Small intestine (tissue), 7 donors: ENCODE measurements at regions not wholly inside any gene's neighbourhood (a gene's known extent, or its start where the extent isn't known, plus 50 kb on each side); places are given as distances from the start of the nearest gene placed in this dataset.
"Not testable (repeated sequence)": the region's sequence is repeated elsewhere in the genome, so short reads cannot be mapped to it uniquely, and the experiment has no call there.

Experiments used
- DNase-seq, 2 donors: peaks; one replicate each; pipeline versions ENCODE4 v3.0.0 to v3.0.0-alpha.2; 2013
- FAIRE-seq: peaks from 2 replicates; lab custom pipeline; 2012; peaks lifted over from hg19 to GRCh38; lab: Jason Lieb, UNC
- H3K27ac ChIP-seq, 3 donors: one replicate each; pipeline ENCODE4 v1.5.1; 2013; ENCODE audit warnings: low read length in 2 of 3, mild to moderate bottlenecking in 2 of 3, control low read depth in 1 of 3, inconsistent platforms in 1 of 3, low read depth in 1 of 3, moderate library complexity in 1 of 3
- H3K27me3 ChIP-seq, 3 donors: one replicate each; pipeline ENCODE4 v1.6.1; 2013; ENCODE audit warnings: low read length in 3 of 3, inconsistent platforms in 1 of 3; ENCODE audit not compliant: control insufficient read depth in 3 of 3, insufficient read depth in 3 of 3
- H3K36me3 ChIP-seq, 3 donors: one replicate each; pipeline ENCODE4 v1.6.1; 2013; ENCODE audit warnings: low read length in 3 of 3, inconsistent platforms in 1 of 3, low read depth in 1 of 3, mild to moderate bottlenecking in 1 of 3, moderate library complexity in 1 of 3; ENCODE audit not compliant: control insufficient read depth in 3 of 3, insufficient read depth in 2 of 3
- H3K4me1 ChIP-seq, 3 donors: one replicate each; pipeline ENCODE4 v1.6.1; 2013; ENCODE audit warnings: low read length in 2 of 3, inconsistent platforms in 1 of 3, low read depth in 1 of 3, mild to moderate bottlenecking in 1 of 3, moderate library complexity in 1 of 3; ENCODE audit not compliant: control insufficient read depth in 3 of 3, insufficient read depth in 2 of 3
- H3K4me3 ChIP-seq, 3 donors: one replicate each; pipeline ENCODE4 v1.5.1; 2013; ENCODE audit warnings: low read length in 3 of 3, control low read depth in 1 of 3, inconsistent platforms in 1 of 3, low read depth in 1 of 3, mild to moderate bottlenecking in 1 of 3, moderate library complexity in 1 of 3
- H3K9me3 ChIP-seq, 2 donors: one replicate each; pipeline ENCODE4 v1.6.1; 2013; ENCODE audit warnings: low read depth in 1 of 2, low read length in 1 of 2; ENCODE audit not compliant: control insufficient read depth in 2 of 2, insufficient read depth in 1 of 2
- WGBS, 3 donors: extraction: QIAGEN DNeasy Blood & Tissue Kit; methylation state at CpG; one replicate each; pipeline ENCODE4 v1.1.7; 2013; 5-methylcytosine and 5-hydroxymethylcytosine counted together
- donor health status: healthy with polysubstance abuse.
- donor health status: control.
- donor health status: control.
- donor health status: Bipolar disorder and iron deficiency.
- donor health status: healthy.

DNA sequence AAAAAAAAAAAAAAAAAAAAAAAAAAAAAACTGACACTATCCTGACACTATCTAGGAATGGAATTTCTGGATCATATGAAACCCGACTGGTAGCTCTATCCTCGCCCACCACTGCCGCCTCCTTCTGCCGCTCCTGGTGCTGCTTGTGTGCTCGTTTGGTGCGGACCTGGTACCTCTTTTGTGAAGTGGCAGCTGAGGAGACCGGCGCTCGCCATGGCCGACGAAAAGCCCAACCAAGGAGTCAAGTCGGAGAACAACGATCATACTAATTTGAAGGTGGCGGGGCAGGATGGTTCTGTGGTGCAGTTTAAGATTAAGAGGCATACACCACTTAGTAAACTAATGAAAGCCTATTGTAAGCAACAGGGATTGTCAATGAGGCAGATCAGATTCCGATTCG lies 130.6 kb downstream of the SEPTIN14 start:
- no peak overlapping the region for H3K27ac ChIP-seq
- H3K27me3 ChIP-seq = no peaks in the 10 kb centered on the region
- no peaks in the 10 kb centered on the region for H3K9me3 ChIP-seq
- H3K36me3 ChIP-seq = no peaks in the 10 kb centered on the region
- DNase-seq = no peak
- H3K4me1 ChIP-seq = no peaks in the 10 kb centered on the region
- 96% methylated on average over 16 of the region's 16 CpGs for WGBS, 3 donors
- FAIRE-seq = no peak
- H3K4me3 ChIP-seq = no peak overlapping the region

DNA sequence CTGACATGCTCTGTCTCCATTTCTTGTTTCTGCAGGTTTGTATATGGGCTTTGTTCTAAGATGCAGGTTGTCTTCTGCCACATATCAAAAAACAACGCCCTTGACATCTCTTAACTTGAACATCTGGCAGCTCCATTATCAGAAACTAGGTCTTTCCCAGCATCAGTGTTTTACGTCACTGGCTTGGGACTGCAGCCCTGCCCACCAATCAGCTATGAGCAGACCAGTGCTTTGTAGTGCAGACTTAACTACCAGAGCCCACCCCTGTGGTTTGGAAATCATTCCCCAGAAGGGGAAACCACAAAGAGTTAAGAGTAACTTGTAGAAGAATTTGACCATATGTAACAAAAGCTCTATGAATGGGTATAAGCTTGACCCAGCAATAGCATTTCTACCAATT lies 132.4 kb downstream of the SEPTIN14 start:
- H3K27ac ChIP-seq = no peak overlapping the region
- no peaks in the 10 kb centered on the region for H3K36me3 ChIP-seq
- DNase-seq (no peak), FAIRE-seq (no peak)
- H3K27me3 ChIP-seq = no peaks in the 10 kb centered on the region
- no peak overlapping the region for H3K4me3 ChIP-seq
- no peaks in the 10 kb centered on the region for H3K4me1 ChIP-seq
- H3K9me3 ChIP-seq = no peaks in the 10 kb centered on the region
- 76 to 80% (median 77%) methylated on average over 2 of the region's 2 CpGs for WGBS, 3 donors

DNA sequence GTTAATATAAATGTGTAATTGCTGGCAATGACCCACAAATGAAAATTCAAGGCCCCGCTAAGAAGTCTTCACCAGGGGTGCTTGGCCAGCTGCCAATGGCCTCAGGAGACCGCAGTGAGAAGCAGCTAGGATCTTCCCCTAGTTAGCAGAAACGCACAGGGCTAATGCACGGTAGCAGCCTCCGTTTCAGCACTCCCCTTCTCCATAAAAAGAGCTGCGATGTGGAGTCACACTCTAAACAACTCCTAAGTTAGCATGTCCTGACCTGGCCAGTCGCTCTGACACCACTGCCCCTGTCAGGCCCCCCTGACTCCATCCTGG lies 139.0 kb downstream of the SEPTIN14 start:
- Histone ChIP-seq H3K4me1 (no peaks in the 10 kb centered on the region), H3K27ac (no peak overlapping the region), H3K36me3 (no peaks in the 10 kb centered on the region), H3K4me3 (no peak overlapping the region), H3K27me3 (no peaks in the 10 kb centered on the region), H3K9me3 (no peaks in the 10 kb centered on the region)
- 49 to 62% (median 55%) methylated on average over 7 of the region's 7 CpGs for WGBS, 3 donors
- FAIRE-seq = no peak
- DNase-seq = no peak

DNA sequence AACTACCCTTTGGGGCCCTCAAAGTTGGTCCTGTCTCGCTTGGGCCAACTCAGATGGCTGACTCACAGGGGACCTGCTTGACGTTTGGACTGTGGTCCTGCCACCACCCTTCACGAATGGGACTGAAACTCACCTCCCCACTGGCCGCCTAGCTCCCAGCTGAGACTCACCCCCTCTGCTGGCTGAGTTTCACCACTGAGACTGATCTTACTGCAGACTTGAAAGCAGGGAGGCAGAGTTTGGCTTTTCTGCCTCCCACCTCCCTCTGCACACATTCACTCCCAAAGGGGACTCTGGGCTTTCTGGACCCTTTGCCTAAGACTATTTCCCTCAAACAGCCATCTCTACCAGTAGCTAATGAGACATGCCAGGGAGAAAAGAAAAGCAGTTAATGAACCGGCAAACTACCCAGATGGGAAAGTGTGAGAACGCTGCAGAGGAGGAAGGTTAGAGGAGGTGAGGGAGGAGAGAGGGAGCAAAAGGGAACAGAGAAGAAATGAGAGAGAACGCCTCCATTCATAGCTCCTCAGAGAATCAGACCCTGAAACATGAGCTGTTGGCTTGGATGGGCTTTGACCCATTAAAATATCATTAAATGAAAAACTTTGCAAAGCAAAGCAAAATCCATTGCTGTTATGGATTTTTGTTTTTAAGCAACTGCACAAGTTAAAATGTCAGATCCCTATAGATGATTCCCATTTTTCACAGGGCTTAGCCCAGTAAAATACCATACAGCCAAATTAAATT lies 139.5 kb downstream of the SEPTIN14 start:
- not testable (repeated sequence) for H3K9me3 ChIP-seq, H3K27me3 ChIP-seq, H3K4me1 ChIP-seq, H3K27ac ChIP-seq, DNase-seq, H3K36me3 ChIP-seq, FAIRE-seq, H3K4me3 ChIP-seq
- WGBS, 3 donors = 37 to 50% (median 43%) methylated on average over 4 to 6 of the region's 7 CpGs

DNA sequence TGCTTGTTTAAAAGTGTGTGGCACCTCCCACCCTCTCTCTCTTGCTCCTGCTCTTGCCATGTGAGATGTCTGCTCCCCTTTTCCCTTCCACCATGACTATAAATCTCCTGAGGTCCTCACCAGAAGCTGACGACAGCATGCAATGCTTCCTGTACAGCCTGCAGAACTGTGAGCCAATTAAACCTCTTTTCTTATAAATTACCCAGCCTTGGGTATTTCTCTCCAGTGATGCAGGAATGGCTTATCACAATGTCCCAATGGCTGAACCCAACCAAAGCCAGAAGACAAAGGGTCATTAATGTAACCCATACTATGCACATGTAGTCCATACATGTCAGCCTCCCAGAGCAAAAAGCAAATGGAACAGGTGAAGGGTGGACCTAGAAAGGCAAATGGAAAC lies 141.5 kb downstream of the SEPTIN14 start:
- WGBS, 3 donors = no CpG with 5 or more reads among the region's 1 CpG
- not testable (repeated sequence) for H3K9me3 ChIP-seq, H3K36me3 ChIP-seq, FAIRE-seq, H3K4me3 ChIP-seq, DNase-seq, H3K27me3 ChIP-seq, H3K4me1 ChIP-seq, H3K27ac ChIP-seq

DNA sequence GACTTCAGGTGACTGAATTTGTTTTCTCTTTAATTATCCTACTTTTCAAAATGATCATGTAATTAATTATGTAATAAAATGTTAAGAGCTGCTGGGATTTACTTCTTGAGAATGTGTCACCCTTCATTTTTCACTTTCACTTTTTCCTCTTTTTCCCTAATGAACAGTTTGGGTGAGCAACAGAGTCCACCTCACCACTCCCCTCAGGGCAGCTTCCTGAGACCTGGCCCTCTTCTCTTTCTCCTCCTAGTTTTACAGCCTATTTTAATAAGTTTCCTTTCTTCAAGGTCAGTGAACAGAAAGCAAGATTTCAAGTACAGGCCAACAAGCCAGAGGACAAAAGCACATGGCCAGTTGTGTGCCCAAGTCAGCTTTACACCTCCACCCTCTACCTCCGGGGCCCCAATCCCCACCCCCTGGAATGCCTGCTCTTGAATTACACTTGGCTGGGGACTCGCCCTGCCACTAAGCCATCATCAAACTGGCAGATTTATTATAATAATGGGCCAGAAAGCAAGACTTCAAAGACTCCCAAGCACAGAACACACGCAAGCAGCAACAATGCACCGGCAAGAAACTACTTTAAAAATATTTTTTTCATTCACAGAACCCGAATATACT lies 143.1 kb upstream of the VOPP1 start:
- not testable (repeated sequence) for H3K36me3 ChIP-seq, H3K27ac ChIP-seq, H3K9me3 ChIP-seq, DNase-seq, H3K27me3 ChIP-seq, FAIRE-seq, H3K4me3 ChIP-seq, H3K4me1 ChIP-seq
- WGBS, 3 donors = 31 to 47% (median 39%) methylated on average over 4 to 5 of the region's 5 CpGs

DNA sequence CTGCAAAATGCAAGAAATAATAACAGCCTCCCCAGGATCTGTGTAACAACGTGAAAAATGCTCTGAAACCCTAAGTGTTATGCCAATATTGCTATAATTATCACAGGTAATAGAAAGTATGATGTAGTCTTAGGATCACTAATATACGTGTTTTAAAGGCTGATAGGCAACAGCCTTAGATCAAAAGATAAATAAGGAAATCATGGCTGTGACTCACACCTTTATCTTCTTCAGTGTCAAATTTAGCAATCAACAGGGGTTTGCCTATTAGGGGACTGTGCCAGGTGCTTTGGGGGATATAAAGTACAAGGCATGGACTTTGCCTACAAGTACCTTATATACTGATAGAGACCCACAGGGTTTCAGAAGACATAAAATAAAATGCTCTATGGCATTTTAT lies 142.1 kb upstream of the VOPP1 start:
- H3K27ac ChIP-seq, H3K4me1 ChIP-seq, DNase-seq, H3K36me3 ChIP-seq, FAIRE-seq, H3K4me3 ChIP-seq, H3K27me3 ChIP-seq, H3K9me3 ChIP-seq: not testable (repeated sequence)
- 4 to 46% (median 11%) methylated on average over 2 of the region's 2 CpGs for WGBS, 3 donors

DNA sequence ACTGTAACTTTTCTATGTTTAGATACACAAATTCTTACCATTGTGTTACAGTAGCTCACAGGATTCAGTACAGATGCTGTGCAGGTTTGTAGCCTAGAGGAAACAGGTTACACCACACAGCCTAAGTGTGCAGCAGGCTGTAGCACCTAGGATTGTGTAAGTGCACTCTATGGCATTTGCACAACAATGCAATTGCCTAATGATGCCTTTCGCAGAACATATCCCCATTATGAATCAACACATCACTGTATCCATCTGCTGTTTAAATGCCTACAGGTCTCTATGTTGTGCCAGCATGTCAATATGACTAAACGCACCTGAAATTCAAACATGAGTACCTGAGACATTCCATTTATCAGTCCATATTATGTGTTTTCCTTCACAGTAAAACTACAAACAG lies 138.0 kb upstream of the VOPP1 start:
- not testable (repeated sequence) for H3K27ac ChIP-seq, DNase-seq, H3K27me3 ChIP-seq, H3K9me3 ChIP-seq, H3K4me1 ChIP-seq, H3K4me3 ChIP-seq, H3K36me3 ChIP-seq, FAIRE-seq
- WGBS, 3 donors = 86 to 93% (median 92%) methylated on average over 2 of the region's 2 CpGs

DNA sequence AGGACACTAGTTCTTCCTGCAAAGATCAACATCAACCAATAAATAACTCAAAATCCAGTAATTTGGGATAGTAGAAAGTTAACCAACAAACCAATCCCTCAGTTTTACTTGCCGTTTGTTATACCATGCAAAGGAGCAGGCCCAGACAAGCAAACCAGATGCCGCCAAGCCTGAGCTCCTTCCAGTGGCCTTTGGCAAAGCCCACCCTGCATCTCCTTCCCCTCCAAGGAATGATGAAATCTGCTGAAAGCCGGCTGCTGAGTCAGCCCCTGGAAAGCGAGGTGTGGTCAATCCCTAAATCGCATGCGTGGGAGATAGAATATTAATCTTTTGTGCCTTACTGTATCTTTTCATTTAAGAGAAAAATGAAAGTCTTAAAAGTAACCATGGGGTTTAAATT lies 135.7 kb upstream of the VOPP1 start:
- not testable (repeated sequence) for H3K4me3 ChIP-seq, H3K9me3 ChIP-seq, H3K4me1 ChIP-seq, DNase-seq, H3K27me3 ChIP-seq, FAIRE-seq, H3K36me3 ChIP-seq, H3K27ac ChIP-seq
- WGBS, 3 donors = 83 to 91% (median 90%) methylated on average over 6 of the region's 6 CpGs
